HG02852 (cell line): ENCODE measurements at regions not wholly inside any gene's neighbourhood (a gene's known extent, or its start where the extent isn't known, plus 50 kb on each side); places are given as distances from the start of the nearest gene placed in this dataset.
"Not testable (repeated sequence)": the region's sequence is repeated elsewhere in the genome, so short reads cannot be mapped to it uniquely, and the experiment has no call there.

Experiments used
- ATAC-seq: cut with Tn5 transposase; IDR thresholded peaks from one replicate; pipeline ENCODE4 v1.9.1; 2021; ENCODE audit warnings: mild to moderate bottlenecking, moderate library complexity; ENCODE audit not compliant: unreplicated experiment

DNA sequence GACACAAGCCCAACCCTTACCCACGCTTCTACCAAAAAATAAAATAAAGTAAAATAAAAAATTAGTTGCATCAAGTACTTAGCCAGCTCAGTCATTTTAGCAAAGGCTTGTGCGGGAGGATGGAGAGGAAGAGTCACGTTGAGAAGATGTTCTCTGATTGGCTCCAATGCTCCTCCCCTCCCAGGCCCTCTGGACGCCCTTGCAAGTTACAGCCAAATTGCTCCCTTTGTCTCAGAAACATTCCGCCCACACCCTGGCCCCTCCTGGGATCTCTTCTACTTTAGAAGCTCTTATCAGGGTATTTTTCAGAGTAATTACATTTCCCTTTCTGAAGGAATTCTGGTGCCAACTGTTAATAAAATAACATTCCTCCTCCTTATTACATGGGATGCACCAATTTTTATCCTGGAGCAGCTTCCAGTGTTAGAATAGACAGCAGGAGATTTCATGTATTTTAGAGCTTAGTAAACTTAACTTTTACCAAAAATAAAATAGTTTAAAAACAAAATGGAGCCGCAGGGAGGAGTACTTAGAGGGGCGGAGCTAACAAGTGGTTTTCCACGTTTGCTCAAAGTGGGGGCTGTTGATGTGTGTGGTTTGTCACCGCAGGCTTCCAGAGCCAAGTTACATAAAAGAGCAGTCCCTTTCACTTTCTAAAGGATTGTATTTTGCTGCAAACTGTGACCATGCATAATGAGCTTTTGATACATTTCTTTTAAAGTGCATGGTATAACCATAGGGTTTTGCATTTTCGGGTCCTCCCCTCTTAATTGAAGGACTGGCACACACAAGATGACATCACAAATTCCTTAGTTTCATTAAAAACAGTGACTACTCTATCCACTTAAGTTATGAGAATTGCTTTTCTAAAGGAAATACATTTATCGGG lies 71.7 kb upstream of the RAP1B start:
- no peak for ATAC-seq

DNA sequence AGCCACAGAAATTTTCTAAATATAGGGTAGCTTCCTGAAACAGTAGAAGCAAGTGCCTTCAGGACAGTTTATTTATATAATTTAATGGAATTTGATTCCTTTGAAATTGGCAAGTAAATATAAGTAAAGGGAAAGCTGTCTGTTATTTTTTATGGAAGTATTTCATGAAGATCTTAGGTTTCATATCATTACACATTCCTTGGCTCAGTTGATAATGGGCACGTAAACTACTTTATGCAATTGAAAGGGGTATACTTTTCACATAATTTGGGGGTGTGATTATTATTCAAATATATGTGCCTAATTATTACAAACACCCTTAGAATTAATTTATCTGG lies 71.1 kb upstream of the RAP1B start:
- no peak for ATAC-seq

DNA sequence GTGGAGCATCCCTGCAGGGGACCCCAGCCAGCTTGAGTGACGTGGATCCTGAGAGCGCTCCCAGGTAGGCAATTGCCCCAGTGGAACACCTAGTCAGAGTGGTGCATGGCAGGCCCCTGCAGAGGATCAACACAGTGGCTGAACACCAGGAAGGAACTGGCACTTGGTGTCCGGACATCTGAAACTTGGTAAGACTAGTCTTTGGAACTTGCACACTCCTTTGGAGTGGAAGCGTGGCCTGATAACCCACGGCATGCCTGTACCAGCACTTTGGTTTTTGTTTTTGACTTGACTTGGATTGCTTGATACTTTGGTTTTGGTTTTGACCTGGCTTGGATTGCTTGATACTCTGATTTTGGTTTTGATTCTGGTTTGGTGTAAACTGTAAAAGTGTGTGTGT lies 69.9 kb upstream of the RAP1B start:
- ATAC-seq: not testable (repeated sequence)

DNA sequence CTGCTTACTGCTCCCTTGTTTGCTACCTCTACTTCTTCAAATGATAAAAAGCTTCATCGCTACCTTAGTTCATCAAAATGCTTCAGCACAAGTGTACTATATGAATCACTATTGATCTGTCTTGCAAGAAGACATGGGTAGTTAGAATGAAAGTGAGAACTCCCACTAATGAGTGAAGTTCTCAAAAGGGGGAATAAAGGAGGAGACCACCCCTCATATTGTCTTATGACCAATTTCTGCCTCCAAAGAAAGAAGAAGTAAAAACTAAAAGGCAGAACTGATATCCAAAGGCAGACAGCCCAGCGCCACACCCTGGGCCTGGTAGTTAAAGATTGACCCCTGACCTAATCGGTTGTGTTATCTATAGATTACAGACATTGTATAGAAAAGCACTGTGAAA lies 63.4 kb upstream of the RAP1B start:
- not testable (repeated sequence) for ATAC-seq

DNA sequence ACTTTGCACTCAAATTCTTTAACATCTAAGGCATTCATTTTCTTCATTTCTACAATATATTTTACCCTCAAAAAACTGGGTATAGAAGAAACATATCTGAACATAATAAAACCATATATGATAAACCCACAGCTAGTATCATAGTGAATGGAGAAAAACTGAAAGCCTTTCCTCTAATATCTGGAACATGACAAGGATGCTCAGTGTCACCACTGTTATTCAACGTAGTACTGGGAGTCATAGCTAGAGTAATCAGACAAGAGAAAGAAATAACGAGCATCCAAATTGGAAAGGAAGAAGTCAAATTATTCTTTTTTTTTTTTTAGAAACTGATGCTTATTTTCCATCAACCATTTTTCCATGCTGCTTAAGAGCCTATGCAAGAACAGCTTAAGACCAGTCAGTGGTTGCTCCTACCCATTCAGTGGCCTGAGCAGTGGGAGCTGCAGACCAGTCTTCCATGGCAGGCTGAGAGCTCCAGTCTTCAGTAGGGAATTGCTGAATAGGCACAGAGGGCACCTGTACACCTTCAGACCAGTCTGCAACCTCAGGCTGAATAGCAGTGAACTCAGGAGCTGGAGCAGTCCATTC lies 58.0 kb upstream of the RAP1B start:
- not testable (repeated sequence) for ATAC-seq

DNA sequence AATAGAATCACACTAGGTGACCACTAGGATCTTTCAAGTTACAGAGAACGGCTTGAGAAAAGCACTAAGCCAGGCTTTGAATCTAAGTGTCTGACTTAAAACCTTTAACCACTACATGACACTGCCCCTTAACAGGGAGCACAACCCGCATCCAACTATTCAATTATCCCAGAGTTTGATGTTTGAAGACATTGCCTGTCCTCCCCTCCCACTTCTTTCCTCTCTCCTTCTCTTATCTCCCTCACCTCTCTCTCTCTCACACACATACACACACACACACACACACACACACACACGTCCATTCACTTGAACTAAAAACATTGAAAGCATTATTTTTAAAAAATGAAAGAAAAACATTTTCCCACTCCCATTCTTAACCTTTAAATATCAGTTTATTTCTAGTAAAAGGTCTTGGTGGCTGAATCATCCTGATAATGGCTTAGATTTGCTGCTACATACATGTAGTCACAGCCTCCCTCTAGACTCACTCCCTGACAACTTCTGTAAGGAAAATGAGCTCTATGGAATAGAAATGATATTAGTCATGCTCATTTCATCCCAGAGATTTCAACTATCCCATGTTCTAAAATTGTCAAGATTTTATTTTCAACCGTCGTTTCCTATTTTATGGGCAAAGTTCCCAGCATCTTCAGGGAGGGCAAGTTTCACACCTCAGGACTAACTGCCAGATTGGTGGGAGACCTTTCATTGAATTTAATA lies 53.5 kb upstream of the RAP1B start:
- ATAC-seq: no peak

DNA sequence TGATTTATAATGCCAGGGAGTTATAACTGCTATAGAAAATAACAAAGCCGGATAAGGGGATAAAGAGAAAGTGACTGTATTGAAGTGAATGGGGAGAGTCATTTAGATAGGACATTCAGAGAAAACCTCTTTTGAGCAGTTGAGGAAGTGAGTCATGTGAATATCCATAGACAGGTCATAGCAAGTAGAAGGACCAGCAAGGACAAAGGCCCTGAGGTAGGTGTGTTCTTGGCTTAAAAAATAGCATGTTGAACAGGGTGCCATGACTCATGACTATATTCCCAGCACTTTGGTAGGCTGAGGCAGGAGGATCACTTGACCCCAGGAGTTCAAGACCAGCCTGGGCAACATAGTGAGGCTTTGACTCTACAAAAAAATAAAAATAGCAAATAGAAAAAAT lies 51.5 kb upstream of the RAP1B start:
- no peak for ATAC-seq

DNA sequence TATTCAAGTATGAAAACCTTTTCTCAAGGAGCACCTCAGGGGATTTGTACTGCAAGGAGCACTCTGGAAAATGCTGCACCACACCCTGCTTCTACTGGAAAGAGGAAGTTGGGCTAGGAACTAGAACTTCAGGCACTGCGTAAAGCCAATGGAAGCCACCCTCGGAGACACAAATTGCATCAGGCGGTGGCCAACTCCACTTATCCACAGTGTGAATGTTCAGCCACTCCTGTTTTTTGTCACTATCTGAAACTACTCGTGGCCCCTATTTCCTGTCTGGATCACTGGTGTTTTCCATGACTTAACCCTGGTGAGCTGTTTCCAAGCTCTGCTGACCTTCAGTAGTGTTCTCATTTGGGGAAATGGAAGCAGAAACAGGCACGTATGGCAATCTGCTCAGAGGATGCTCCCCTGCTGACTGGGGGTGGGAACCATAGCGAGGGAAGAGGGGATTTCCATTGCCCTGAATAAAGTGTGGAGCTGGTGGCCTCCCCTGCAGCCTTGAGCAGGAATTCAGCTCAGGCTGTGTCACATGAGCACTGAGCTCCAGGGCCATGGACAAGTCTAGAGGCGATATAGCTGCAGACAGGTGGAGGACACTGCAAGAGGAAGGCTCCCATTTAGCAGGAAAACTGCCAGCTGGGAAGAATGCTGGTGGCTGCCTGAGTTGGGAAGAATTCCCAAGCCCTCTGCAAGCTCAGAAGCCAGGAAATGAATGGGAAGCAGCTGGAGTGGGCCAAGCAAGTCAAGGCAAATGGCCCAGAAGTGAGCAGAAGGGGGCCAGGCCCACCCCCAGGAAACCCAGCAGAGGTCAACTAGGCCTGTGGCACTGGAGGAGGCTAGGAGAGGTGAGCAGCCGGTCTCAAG lies 50.5 kb upstream of the RAP1B start:
- no peak for ATAC-seq

DNA sequence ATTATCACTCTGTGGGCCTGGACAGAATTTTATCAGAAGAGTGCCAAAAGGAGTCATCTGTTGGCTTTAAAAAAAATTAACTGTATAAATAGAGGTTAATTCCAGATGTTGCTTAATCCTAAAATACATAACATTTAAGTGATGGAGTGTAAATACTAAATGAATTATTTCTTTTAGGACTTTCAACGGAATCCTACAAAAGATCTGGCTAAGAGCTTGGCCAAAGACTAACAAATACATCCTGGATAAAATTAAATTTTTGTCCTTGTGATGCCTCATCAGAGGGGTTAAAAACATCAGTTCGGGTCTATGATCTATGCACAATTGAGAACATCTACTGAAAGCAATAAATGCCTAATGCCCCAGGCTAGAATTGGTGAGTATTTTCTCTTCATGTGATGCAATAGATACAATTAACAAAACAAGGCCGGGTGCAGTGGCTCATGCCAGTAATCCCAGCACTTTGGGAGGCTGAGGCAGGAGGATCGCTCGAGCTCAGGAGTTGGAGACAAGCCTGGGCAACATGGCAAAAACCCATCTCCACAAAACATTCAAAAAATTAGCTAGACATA lies 49.8 kb upstream of the RAP1B start:
- no peak for ATAC-seq
